HG03025 (cell line): ENCODE measurements at regions not wholly inside any gene's neighbourhood (a gene's known extent, or its start where the extent isn't known, plus 50 kb on each side); places are given as distances from the start of the nearest gene placed in this dataset.
"Not testable (repeated sequence)": the region's sequence is repeated elsewhere in the genome, so short reads cannot be mapped to it uniquely, and the experiment has no call there.

Source experiments
- ATAC-seq: cut with Tn5 transposase; IDR thresholded peaks from one replicate; pipeline ENCODE4 v1.9.1; 2021; ENCODE audit warnings: mild to moderate bottlenecking, moderate library complexity; ENCODE audit not compliant: unreplicated experiment, low FRiP score

GRCh38 chr16:29176822-29177202 is 192.0 kb downstream of the LAT start:
- ATAC-seq = not testable (repeated sequence)

GRCh38 chr16:29176154-29176470 is 191.3 kb downstream of the LAT start:
- ATAC-seq = not testable (repeated sequence)

DNA sequence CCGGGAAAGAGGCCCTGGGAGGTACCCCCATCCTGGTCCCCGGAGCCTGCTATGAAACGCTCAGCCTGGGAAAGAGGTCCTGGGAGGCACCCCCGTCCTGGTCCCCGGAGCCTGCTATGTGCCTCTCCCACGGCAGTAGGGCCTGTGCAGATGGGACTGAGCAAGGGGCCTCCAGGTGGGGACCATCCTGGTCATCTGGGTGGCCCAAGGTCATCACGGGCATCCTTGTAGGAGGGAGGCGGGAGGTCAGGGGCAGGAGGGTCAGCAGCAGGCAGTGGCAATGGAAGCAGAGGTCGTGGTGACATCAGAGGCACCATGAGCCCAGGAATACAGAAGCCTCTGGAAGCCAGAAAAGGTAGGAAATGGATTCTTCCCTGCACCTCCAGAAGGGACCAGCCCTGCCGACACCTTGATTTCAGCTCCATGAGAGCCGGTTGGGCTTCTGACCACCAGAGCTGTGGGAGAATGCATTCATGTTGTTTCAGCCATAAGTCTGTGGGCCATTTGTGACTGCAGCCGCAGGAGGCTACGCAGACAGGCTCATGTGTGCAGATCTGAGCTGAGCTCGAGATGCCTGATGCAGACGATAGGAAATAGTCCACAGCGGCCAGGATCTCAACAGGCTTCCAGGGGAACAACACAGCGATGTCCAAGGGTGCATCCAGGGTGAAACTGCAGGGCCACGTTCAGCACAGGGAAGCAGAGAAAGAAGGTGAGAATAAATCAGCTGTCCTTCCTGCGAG is 190.7 kb downstream of the LAT start:
- ATAC-seq = not testable (repeated sequence)

DNA sequence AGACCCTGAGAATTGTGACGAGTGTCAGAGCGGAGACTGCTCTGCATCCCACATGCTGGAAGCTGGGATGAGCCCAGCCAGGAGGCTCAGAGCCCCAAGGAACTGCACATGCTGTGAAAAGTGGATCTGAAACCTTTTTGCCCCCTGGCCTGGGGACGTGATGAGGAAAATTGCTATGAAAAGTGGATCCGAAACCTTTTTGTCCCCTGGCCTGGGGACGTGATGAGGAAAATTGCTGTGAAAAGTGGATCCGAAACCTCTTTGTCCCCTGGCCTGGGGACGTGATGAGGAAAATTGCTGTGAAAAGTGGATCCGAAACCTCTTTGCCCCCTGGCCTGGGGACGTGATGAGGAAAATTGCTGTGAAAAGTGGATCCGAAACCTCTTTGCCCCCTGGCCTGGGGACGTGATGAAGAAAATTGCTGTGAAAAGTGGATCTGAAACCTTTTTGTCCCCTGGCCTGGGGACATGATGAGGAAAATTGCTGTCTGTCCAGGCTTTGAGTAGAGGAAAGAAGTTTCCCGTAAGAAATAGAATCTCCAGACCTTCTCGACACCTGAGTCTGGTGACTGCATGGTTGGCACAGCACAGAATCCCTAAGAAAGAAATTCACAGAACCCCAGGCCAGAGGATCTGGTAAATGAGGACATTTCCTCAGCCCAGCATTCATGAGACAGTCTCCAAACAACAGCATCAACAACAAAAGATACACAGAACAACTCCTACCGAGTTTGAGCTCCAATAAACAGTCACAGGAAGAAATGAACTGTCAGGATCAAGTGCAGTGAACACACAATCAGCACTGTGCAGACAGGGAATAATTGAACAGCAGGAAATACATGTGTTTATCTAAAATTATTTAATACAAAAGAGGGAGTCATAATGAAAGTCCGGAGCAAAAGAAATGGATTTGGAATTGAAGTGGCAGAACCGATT is 188.8 kb downstream of the LAT start:
- not testable (repeated sequence) for ATAC-seq

GRCh38 chr16:29172098-29172724 is 187.4 kb downstream of the LAT start:
- not testable (repeated sequence) for ATAC-seq

DNA sequence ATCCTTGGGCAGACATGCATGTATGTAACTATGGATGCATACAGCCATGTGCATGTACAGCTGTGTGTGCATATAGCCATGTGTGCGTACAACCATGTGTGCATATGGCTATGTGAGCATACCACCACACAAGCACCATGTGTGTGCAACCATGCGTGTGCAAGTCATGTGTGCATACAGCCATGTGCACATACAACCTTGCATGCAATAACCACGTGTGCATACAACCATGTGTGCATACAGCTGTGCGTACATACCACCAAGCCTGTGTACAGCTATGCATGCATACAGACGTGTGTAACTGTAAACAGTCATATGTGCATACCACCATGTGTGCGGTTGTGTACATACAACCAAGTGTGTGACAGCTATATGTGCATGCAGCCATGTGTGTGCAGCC is 186.4 kb downstream of the LAT start:
- ATAC-seq = not testable (repeated sequence)

GRCh38 chr16:29170393-29171119 is 185.7 kb downstream of the LAT start:
- not testable (repeated sequence) for ATAC-seq

DNA sequence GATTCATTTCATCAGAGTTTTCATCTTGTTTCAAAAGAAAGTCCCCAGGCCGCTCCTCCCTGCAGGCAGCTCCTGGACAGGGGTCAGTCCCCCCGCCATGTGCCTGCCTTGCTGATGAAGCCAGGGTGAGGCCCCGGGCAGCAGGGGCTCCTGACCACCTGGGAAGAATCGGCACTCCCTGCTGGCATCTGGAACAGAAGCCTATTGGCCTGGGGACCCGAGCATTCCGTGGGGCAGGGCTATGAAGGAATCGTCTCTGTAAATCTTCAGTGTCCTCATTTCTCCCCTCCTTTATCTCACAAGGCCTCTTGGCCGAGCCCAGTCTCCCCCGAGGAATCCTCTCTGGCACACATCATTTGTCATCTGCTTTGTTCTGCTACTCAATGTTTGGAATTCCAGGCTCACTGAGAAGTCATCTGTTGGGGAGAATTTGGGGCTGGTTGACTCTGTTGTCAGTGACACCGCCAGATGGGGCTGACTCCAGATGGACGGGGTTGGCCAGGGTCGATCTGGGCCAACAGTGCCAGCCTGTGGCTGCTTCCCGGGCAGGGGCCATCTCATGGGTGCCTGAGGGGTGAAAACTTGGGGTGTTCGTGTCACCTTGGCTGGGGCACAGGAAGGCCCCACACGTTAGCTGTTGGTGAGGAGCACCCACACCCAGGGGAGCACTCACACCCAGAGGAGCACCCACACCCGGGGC is 184.6 kb downstream of the LAT start:
- ATAC-seq = not testable (repeated sequence)

GRCh38 chr16:29168515-29169259 is 183.8 kb downstream of the LAT start:
- not testable (repeated sequence) for ATAC-seq

- not testable (repeated sequence) for ATAC-seq
Observed at GRCh38 chr16:29164442-29165089, 179.7 kb downstream of the LAT start.

DNA sequence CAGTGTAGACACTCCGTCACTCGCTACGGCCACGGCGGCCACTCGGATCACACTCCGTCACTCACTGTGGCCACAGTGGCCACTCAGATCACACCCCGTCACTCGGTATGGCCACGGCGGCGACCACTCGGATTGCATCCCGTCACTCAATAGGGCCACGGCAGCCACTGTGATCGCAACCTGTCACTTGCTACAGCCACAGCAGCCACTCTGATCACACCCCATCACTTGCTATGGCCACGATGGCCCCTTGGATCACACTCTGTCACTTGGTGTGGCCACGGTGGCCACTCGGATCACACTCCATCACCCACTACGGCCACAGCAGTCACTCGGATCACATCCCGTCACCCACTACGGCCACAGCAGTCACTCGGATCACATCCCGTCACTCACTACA is 175.3 kb downstream of the LAT start:
- not testable (repeated sequence) for ATAC-seq

- not testable (repeated sequence) for ATAC-seq
Observed at GRCh38 chr16:29159603-29160002, 174.8 kb downstream of the LAT start.

GRCh38 chr16:29158785-29159184 is 173.9 kb downstream of the LAT start:
- no peak for ATAC-seq

- ATAC-seq = not testable (repeated sequence)
Observed at GRCh38 chr16:29158031-29158784, 173.4 kb downstream of the LAT start.

DNA sequence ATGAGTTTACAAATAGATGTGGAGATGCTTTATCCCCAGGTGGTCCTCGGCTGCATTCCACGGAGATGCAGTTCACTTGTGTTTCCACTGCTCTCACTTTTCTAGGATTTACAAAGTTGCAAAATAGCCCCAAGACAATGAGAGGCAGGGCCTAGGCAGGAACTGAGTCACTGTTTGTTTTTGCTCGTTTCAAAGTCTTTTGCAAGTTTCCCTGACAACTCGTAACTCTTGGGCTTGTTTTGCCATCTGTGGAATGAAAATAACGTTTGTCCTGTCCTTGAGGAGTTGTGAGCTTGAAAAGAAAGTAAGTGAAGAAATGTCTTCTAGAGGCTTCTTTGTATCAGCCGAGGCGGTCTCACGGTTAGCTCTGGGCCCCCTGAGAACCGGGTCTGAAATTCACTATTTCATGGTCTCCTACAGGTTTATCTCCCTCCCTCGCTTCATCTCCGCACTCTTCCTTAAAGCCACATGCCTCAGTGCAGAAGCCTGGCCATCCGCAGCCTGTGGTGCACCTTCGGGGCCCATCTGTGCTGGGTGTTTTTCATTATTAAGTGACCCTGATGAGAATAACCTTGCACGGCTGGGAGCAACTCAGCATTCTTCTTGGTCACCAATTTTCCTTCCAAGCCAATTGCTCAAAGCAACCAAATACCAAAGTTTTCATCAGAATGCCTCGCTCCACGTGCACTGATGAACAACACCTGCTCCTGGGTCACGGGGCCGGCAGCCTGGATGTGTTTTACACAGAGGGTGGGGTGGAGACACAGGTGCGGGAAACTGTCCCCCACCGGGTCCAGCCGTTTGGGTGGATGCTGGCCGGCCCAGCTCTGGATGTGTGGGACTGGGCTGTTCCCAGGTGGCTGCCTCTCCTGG is 172.4 kb downstream of the LAT start:
- ATAC-seq = not testable (repeated sequence)

DNA sequence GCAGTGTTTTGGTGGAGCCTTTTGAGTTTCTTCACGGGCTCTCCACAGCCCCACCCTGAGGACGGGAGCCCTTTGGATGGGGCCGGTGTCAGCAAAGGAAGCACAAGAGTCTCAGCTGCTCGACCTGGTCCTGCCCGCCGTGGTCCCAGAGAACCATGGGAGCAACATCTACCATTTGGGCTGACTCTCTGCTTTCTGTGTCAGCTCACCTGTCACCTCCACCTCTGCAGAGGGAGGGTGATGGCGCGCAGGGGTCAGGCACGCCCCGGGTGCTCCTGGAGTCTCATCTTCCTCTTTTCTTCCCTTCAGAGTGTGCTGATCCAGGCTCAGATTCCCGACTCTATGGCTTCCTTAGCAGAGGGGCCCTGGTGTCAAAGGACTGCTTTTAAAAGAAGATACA is 171.7 kb downstream of the LAT start:
- no peak for ATAC-seq

- ATAC-seq = not testable (repeated sequence)
Observed at GRCh38 chr16:29155866-29156200, 171.0 kb downstream of the LAT start.
